K562 (cell line): ENCODE measurements at regions not wholly inside any gene's neighbourhood (a gene's known extent, or its start where the extent isn't known, plus 50 kb on each side); places are given as distances from the start of the nearest gene placed in this dataset.

ENCODE experiments used
- TF ChIP-seq, protein P1 (sequence below): fragments of 250-450 bp; sonication (Bioruptor Pico); IDR thresholded peaks from 2 replicates; pipeline ENCODE4 v1.9.0; 2021; ENCODE audit warnings: mild to moderate bottlenecking, inconsistent platforms
- TF ChIP-seq, protein P2 (sequence below): IDR thresholded peaks from 3 replicates; pipeline ENCODE4 v1.6.1; 2011; ENCODE audit warnings: borderline replicate concordance, mild to moderate bottlenecking; ENCODE audit not compliant: insufficient read length, insufficient read depth
- TF ChIP-seq, protein P3 (sequence below), 3 experiments: IDR thresholded peaks in 2 of 3; conservative IDR thresholded peaks in 1 of 3; 2 replicates each; pipeline ENCODE4 v1.5.1; 2011 to 2012; ENCODE audit warnings: low read length in 3 of 3, mild to moderate bottlenecking in 3 of 3, control low read depth in 2 of 3, improper control_type of control experiment in 1 of 3, inconsistent platforms in 1 of 3, low read depth in 1 of 3, mixed read lengths in 1 of 3, moderate library complexity in 1 of 3; ENCODE audit not compliant: insufficient read depth in 2 of 3

DNA sequence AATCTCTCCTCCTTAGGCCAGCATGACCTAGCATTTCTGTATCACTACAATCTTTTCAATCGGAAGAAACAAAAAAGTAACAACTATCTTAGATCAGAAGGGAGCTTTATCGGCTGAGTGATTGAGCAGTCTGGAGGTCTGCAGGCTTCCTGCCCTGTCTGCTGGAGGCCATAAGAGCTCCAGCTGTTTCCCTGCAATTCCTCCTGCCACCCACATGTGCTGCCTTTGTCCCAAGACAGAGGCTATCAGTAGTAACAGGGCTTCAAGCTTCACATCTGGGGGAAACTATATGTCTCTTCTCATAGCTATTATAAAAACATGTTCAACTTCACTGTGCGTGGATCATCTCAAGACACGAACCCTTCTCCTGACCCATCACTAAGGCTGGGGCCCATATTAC lies 70.1 kb upstream of the VWC2 start:
- TF ChIP-seq, protein P1, sequence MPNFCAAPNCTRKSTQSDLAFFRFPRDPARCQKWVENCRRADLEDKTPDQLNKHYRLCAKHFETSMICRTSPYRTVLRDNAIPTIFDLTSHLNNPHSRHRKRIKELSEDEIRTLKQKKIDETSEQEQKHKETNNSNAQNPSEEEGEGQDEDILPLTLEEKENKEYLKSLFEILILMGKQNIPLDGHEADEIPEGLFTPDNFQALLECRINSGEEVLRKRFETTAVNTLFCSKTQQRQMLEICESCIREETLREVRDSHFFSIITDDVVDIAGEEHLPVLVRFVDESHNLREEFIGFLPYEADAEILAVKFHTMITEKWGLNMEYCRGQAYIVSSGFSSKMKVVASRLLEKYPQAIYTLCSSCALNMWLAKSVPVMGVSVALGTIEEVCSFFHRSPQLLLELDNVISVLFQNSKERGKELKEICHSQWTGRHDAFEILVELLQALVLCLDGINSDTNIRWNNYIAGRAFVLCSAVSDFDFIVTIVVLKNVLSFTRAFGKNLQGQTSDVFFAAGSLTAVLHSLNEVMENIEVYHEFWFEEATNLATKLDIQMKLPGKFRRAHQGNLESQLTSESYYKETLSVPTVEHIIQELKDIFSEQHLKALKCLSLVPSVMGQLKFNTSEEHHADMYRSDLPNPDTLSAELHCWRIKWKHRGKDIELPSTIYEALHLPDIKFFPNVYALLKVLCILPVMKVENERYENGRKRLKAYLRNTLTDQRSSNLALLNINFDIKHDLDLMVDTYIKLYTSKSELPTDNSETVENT (CRISPR knock-in tag): no peak
- TF ChIP-seq, protein P2, sequence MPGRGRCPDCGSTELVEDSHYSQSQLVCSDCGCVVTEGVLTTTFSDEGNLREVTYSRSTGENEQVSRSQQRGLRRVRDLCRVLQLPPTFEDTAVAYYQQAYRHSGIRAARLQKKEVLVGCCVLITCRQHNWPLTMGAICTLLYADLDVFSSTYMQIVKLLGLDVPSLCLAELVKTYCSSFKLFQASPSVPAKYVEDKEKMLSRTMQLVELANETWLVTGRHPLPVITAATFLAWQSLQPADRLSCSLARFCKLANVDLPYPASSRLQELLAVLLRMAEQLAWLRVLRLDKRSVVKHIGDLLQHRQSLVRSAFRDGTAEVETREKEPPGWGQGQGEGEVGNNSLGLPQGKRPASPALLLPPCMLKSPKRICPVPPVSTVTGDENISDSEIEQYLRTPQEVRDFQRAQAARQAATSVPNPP: no peak
- TF ChIP-seq, protein P3, sequence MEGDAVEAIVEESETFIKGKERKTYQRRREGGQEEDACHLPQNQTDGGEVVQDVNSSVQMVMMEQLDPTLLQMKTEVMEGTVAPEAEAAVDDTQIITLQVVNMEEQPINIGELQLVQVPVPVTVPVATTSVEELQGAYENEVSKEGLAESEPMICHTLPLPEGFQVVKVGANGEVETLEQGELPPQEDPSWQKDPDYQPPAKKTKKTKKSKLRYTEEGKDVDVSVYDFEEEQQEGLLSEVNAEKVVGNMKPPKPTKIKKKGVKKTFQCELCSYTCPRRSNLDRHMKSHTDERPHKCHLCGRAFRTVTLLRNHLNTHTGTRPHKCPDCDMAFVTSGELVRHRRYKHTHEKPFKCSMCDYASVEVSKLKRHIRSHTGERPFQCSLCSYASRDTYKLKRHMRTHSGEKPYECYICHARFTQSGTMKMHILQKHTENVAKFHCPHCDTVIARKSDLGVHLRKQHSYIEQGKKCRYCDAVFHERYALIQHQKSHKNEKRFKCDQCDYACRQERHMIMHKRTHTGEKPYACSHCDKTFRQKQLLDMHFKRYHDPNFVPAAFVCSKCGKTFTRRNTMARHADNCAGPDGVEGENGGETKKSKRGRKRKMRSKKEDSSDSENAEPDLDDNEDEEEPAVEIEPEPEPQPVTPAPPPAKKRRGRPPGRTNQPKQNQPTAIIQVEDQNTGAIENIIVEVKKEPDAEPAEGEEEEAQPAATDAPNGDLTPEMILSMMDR (IDR thresholded peaks at IDR 0.05 in 2 of 3, conservative IDR thresholded peaks at IDR 0.05 in 1 of 3; ENCODE audit: insufficient read depth in 2 of 3, low read depth in 1 of 3, low read length in 3 of 3): no peak
